Hepatocyte (in vitro differentiated cells): ENCODE measurements at regions not wholly inside any gene's neighbourhood (a gene's known extent, or its start where the extent isn't known, plus 50 kb on each side); places are given as distances from the start of the nearest gene placed in this dataset.
"Not testable (repeated sequence)": the region's sequence is repeated elsewhere in the genome, so short reads cannot be mapped to it uniquely, and the experiment has no call there.

Experiments
- DNase-seq: peaks from one replicate; pipeline ENCODE4 v3.0.0-alpha.2; 2016; ENCODE audit warnings: low spot score
- H2AFZ ChIP-seq: fragments of 200-600 bp; sonication (generic); 2 replicates; pipeline ENCODE4 v1.6.0; 2016; ENCODE audit warnings: antibody characterized with exemption, mild to moderate bottlenecking
- H3K27ac ChIP-seq: fragments of 200-600 bp; sonication (generic); 2 replicates; pipeline ENCODE4 v1.5.1; 2016; ENCODE audit warnings: mild to moderate bottlenecking
- H3K27me3 ChIP-seq: fragments of 200-600 bp; sonication (generic); 2 replicates; pipeline ENCODE4 v1.6.1; 2016
- H3K36me3 ChIP-seq: fragments of 200-600 bp; sonication (generic); replicated peaks from 2 replicates; pipeline ENCODE4 v1.5.1; 2016; ENCODE audit warnings: low read depth; ENCODE audit not compliant: insufficient read depth
- H3K4me1 ChIP-seq: fragments of 200-600 bp; sonication (generic); 2 replicates; pipeline ENCODE4 v1.5.1; 2016; ENCODE audit warnings: mild to moderate bottlenecking, moderate library complexity; ENCODE audit not compliant: insufficient read depth
- H3K4me2 ChIP-seq: fragments of 200-600 bp; sonication (generic); 2 replicates; pipeline ENCODE4 v1.6.0; 2016
- H3K4me3 ChIP-seq: fragments of 200-600 bp; sonication (generic); 2 replicates; pipeline ENCODE4 v1.5.1; 2016; ENCODE audit warnings: mild to moderate bottlenecking
- H3K79me2 ChIP-seq: fragments of 200-600 bp; sonication (generic); 2 replicates; pipeline ENCODE4 v1.6.0; 2017; ENCODE audit warnings: mild to moderate bottlenecking
- H3K9me2 ChIP-seq: fragments of 200-600 bp; sonication (generic); replicated peaks from 2 replicates; pipeline ENCODE4 v1.6.0; 2017; ENCODE audit warnings: mild to moderate bottlenecking; ENCODE audit not compliant: insufficient read depth
- H3K9me3 ChIP-seq: fragments of 200-600 bp; sonication (generic); 2 replicates; pipeline ENCODE4 v1.5.1; 2016; ENCODE audit warnings: low read depth, mild to moderate bottlenecking
- H4K20me1 ChIP-seq: fragments of 200-600 bp; sonication (generic); 2 replicates; pipeline ENCODE4 v1.6.0; 2016; ENCODE audit warnings: mild to moderate bottlenecking; ENCODE audit not compliant: insufficient read depth, poor library complexity, severe bottlenecking
- EZH2 ChIP-seq: fragments of 200-600 bp; sonication (generic); IDR thresholded peaks from 2 replicates; pipeline ENCODE4 v1.6.1; 2016; ENCODE audit warnings: antibody characterized with exemption, mild to moderate bottlenecking, borderline replicate concordance
- EZH2phosphoT487 ChIP-seq: fragments of 200-600 bp; sonication (generic); IDR thresholded peaks from one replicate; pipeline ENCODE4 v1.6.1; 2018; ENCODE audit warnings: antibody characterized with exemption, mild to moderate bottlenecking, low read depth, moderate library complexity; ENCODE audit not compliant: unreplicated experiment, severe bottlenecking
- WGBS: methylation state at CpG from one replicate; pipeline ENCODE4 v1.1.6; 2016; ENCODE audit warnings: low lambda C conversion rate; ENCODE audit errors: missing lambda C conversion rate; 5-methylcytosine and 5-hydroxymethylcytosine counted together
- TF ChIP-seq, protein P1 (sequence below): fragments of 200-600 bp; sonication (generic); IDR thresholded peaks from 2 replicates; pipeline ENCODE4 v1.5.1; 2016; ENCODE audit warnings: antibody characterized with exemption, mild to moderate bottlenecking; ENCODE audit not compliant: poor library complexity

DNA sequence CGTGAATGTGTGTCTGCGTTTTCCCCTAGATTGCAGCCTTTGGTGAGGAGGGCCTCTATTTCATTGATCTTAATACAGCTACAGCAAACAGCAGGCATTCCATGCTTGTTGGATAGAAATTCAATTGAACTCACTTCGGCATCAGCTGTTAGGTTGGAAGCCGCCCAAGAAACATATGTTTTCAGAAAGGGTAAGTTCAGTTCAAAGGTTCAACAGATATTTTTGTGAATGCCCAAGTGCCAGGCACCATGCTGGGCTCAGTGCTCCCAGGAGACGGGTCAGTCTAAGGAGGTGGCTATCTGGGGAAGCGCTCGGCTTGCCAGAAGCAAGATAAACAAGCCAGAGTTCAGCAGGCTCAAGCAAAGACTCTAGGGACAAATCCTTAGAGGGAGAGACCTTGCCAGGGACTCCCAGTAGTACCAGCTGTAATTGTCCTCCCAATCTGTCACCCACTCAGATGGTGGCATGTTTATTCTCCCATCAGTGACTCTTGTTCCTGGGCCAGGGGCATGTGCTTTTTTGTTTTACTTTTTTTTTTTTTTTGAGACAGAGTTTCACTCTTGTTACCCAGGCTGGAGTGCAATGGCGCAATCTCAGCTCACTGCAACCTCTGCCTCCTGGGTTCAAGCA, 64.5 kb upstream of the LARGE1 start:
- no peaks in the 10 kb centered on the region for H4K20me1 ChIP-seq
- TF ChIP-seq, protein P1, sequence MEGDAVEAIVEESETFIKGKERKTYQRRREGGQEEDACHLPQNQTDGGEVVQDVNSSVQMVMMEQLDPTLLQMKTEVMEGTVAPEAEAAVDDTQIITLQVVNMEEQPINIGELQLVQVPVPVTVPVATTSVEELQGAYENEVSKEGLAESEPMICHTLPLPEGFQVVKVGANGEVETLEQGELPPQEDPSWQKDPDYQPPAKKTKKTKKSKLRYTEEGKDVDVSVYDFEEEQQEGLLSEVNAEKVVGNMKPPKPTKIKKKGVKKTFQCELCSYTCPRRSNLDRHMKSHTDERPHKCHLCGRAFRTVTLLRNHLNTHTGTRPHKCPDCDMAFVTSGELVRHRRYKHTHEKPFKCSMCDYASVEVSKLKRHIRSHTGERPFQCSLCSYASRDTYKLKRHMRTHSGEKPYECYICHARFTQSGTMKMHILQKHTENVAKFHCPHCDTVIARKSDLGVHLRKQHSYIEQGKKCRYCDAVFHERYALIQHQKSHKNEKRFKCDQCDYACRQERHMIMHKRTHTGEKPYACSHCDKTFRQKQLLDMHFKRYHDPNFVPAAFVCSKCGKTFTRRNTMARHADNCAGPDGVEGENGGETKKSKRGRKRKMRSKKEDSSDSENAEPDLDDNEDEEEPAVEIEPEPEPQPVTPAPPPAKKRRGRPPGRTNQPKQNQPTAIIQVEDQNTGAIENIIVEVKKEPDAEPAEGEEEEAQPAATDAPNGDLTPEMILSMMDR: no peak
- TF ChIP-seq EZH2phosphoT487 (no peak), EZH2 (no peak)
- H3K9me3 ChIP-seq: no peaks in the 10 kb centered on the region
- no peak overlapping the region for H3K4me3 ChIP-seq
- no peaks in the 10 kb centered on the region for H3K27me3 ChIP-seq
- no peak overlapping the region for H3K4me2 ChIP-seq
- 74% methylated on average over 8 of the region's 8 CpGs for WGBS
- DNase-seq: no peak
- H3K27ac ChIP-seq: no peak overlapping the region
- no peaks in the 10 kb centered on the region for H3K9me2 ChIP-seq
- H2AFZ ChIP-seq: no peak overlapping the region
- no peaks in the 10 kb centered on the region for H3K79me2 ChIP-seq
- no peaks in the 10 kb centered on the region for H3K36me3 ChIP-seq
- H3K4me1 ChIP-seq: no peaks in the 10 kb centered on the region

DNA sequence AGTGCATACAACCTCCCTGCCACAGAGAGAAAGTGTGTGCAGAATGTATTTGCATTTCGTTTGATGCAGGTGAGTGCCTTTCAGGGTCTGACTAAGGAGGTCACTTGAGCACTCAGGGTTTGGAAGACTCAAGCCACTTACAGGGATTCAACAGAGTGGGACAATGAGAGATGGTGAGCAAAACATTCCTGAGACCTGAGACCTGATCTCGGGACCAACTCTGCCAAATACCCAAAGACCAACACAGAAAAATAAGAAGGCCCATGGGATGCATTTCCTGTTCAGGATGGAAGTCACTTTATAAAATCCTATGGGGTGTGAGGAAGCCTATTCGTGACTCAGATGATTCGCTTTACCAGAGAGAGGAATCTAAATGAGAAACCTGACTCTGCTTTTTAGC, 65.2 kb upstream of the LARGE1 start:
- no peak overlapping the region for H3K4me3 ChIP-seq
- H3K9me2 ChIP-seq: no peaks in the 10 kb centered on the region
- WGBS: 81% methylated on average over 4 of the region's 4 CpGs
- H3K4me1 ChIP-seq: no peaks in the 10 kb centered on the region
- H3K4me2 ChIP-seq: no peak overlapping the region
- no peaks in the 10 kb centered on the region for H3K27me3 ChIP-seq
- H3K36me3 ChIP-seq: no peaks in the 10 kb centered on the region
- H3K27ac ChIP-seq: no peak overlapping the region
- no peak for TF ChIP-seq EZH2
- no peak for DNase-seq
- no peaks in the 10 kb centered on the region for H4K20me1 ChIP-seq
- H3K79me2 ChIP-seq: no peaks in the 10 kb centered on the region
- H3K9me3 ChIP-seq: no peaks in the 10 kb centered on the region
- no peak overlapping the region for H2AFZ ChIP-seq

DNA sequence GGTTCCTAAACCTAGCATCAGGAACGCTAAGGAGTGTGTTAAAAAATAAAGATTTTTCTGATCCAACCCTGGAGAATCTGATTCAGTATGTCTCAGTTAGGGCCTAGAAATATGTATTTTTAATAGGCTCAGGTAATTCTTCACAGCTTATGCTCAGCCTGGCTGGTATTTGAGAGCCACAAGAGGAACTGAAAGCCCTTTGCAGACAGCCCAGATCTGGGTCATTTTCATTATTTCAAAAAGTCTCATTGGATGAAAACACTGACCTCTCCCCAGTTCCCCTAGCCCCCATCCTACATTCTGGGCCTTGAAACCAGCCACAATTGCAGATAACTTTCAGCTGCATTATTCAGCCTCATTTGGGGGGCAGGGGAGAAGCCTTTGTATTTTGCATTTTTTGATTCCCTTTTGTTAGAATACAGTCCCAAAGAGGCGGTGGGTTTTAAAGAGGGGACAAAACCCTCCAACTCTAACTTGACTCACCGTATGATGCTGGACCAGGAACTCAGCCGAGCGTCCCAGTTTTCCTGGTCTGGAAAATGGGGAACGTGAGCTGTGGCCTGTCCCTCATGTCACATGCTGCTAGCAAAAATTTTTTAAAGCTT, 66.0 kb upstream of the LARGE1 start:
- DNase-seq: no peak
- Histone ChIP-seq H2AFZ (no peak overlapping the region), H3K9me3 (no peaks in the 10 kb centered on the region), H3K9me2 (no peaks in the 10 kb centered on the region), H3K4me1 (no peaks in the 10 kb centered on the region), H4K20me1 (no peaks in the 10 kb centered on the region), H3K4me2 (no peak overlapping the region), H3K27ac (no peak overlapping the region), H3K79me2 (no peaks in the 10 kb centered on the region), H3K4me3 (no peak overlapping the region), H3K36me3 (no peaks in the 10 kb centered on the region), H3K27me3 (no peaks in the 10 kb centered on the region)
- WGBS: 84% methylated on average over 6 of the region's 6 CpGs
- no peak for TF ChIP-seq EZH2phosphoT487
- no peak for TF ChIP-seq EZH2
- TF ChIP-seq, protein P1: no peak

DNA sequence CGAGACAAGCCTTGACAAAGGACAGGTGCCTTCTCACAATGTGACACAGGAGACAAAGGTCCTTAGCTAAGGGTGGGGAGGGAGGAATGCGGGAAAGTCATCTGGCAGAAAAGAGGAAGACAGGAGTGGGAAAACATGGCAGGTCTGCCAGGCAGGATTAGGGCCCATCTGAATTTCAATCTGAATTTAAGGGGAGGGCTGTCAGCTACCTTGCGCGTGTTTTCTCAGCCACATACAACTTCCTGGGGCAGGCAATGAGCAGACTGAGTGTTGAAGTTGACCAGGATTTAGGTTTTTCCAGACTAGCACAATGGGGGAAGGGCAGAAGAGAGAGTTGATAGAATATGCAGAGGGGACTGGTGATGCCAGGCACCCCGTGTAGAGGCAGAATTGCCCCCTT, 66.7 kb upstream of the LARGE1 start:
- TF ChIP-seq, protein P1: no peak
- TF ChIP-seq EZH2phosphoT487 (no peak), EZH2 (no peak)
- Histone ChIP-seq H3K36me3 (no peaks in the 10 kb centered on the region), H3K27ac (no peak overlapping the region), H3K27me3 (no peaks in the 10 kb centered on the region), H3K9me2 (no peaks in the 10 kb centered on the region), H3K4me2 (no peak overlapping the region), H4K20me1 (no peaks in the 10 kb centered on the region), H3K79me2 (no peaks in the 10 kb centered on the region), H3K9me3 (no peaks in the 10 kb centered on the region), H3K4me3 (no peak overlapping the region), H3K4me1 (no peaks in the 10 kb centered on the region), H2AFZ (no peak overlapping the region)
- DNase-seq: no peak
- WGBS: 47% methylated on average over 5 of the region's 5 CpGs

DNA sequence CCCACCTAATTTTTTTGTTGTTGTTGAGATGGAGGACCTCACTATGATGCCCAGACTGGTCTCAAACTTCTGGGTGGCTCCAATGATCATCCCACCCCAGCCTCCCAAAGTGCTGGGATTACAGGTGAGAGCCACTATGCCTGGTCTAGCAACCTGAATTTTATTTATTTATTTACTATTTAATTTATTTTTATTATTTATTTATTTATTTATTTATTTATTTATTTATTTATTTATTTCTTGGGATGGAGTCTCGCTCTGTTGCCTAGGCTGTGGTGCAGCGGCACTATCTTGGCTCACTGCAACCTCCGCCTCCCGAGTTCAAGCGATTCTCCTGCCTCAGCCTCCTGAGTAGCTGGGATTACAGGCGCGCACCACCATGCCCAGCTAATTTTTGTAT, 69.0 kb upstream of the LARGE1 start:
- H3K4me2 ChIP-seq, H3K27me3 ChIP-seq, H4K20me1 ChIP-seq, H3K9me3 ChIP-seq, H2AFZ ChIP-seq, H3K4me1 ChIP-seq, H3K79me2 ChIP-seq, H3K4me3 ChIP-seq, H3K9me2 ChIP-seq, H3K27ac ChIP-seq, H3K36me3 ChIP-seq, DNase-seq: not testable (repeated sequence)
- WGBS: 96% methylated on average over 7 of the region's 7 CpGs
